H1 (cell line): ENCODE measurements at regions not wholly inside any gene's neighbourhood (a gene's known extent, or its start where the extent isn't known, plus 50 kb on each side); places are given as distances from the start of the nearest gene placed in this dataset.

Experiments
- CTCF ChIA-PET: fragments of 300-600 bp; sonication (Branson Sonifier 250); formaldehyde crosslinking; loops from one replicate; lab custom pipeline; 2021; ENCODE audit not compliant: partially characterized antibody; lab: Charles Lee
- POLR2A ChIA-PET: fragments of 300-600 bp; sonication (Branson Sonifier 250); formaldehyde crosslinking; loops from one replicate; lab custom pipeline; 2021; ENCODE audit warnings: inconsistent platforms; ENCODE audit not compliant: partially characterized antibody; lab: Charles Lee
- DNase-seq, 2 experiments: peaks; one replicate each; pipeline versions ENCODE4 v3.0.0 to v3.0.0-alpha.2; 2010 to 2022; ENCODE audit warnings: low spot score in 2 of 2, low read depth in 1 of 2, mixed read lengths in 1 of 2
- FAIRE-seq: peaks from 2 replicates; lab custom pipeline; 2011; peaks lifted over from hg19 to GRCh38; lab: Jason Lieb, UNC
- H2AFZ ChIP-seq: 2 replicates; pipeline ENCODE4 v1.8.1; 2012; ENCODE audit warnings: low read length, inconsistent platforms
- H2AK5ac ChIP-seq: 2 replicates; pipeline ENCODE4 v1.6.1; 2013; ENCODE audit warnings: low read depth, low read length
- H2BK120ac ChIP-seq: replicated peaks from 2 replicates; pipeline ENCODE3; 2013; ENCODE audit warnings: low read depth, low read length, inconsistent platforms
- H2BK12ac ChIP-seq: 2 replicates; pipeline ENCODE4 v1.6.1; 2013; ENCODE audit warnings: low read depth, low read length
- H2BK15ac ChIP-seq: 2 replicates; pipeline ENCODE4 v1.6.1; 2013; ENCODE audit warnings: low read length
- H2BK20ac ChIP-seq: 2 replicates; pipeline ENCODE4 v1.6.1; 2013; ENCODE audit warnings: low read length
- H2BK5ac ChIP-seq: 2 replicates; pipeline ENCODE4 v1.6.1; 2013; ENCODE audit warnings: low read depth, low read length
- H3K14ac ChIP-seq: 2 replicates; pipeline ENCODE4 v1.6.1; 2013; ENCODE audit warnings: inconsistent platforms; ENCODE audit not compliant: insufficient read length
- H3K18ac ChIP-seq: 2 replicates; pipeline ENCODE4 v1.6.1; 2013; ENCODE audit warnings: low read length; ENCODE audit errors: extremely low read depth
- H3K23ac ChIP-seq: 2 replicates; pipeline ENCODE4 v1.6.1; 2013; ENCODE audit warnings: inconsistent platforms; ENCODE audit not compliant: insufficient read length
- H3K23me2 ChIP-seq: 2 replicates; pipeline ENCODE4 v1.6.1; 2013; ENCODE audit warnings: low read depth, low read length
- H3K27ac ChIP-seq: 2 replicates; pipeline ENCODE4 v1.6.1; 2011; ENCODE audit warnings: low read depth, low read length, inconsistent platforms
- H3K27me3 ChIP-seq, 4 experiments: replicated peaks in 1 of 4; 1 replicate in 1 of 4; 2 replicates in 3 of 4; pipeline versions ENCODE4 v1.6.1 to v1.8.1; 2011 to 2013; ENCODE audit warnings: low read length in 3 of 4, mild to moderate bottlenecking in 3 of 4, inconsistent platforms in 2 of 4, mixed read lengths in 2 of 4, moderate library complexity in 1 of 4; ENCODE audit not compliant: control insufficient read depth in 3 of 4, insufficient read depth in 3 of 4; ENCODE audit errors: extremely low read depth in 1 of 4
- H3K36me3 ChIP-seq, 4 experiments: 2 replicates each; pipeline versions ENCODE4 v1.6.1 to v1.8.1; 2011 to 2013; ENCODE audit warnings: mild to moderate bottlenecking in 4 of 4, low read length in 3 of 4, moderate library complexity in 2 of 4, control low read depth in 1 of 4, inconsistent platforms in 1 of 4; ENCODE audit not compliant: insufficient read depth in 4 of 4, control insufficient read depth in 2 of 4
- H3K4ac ChIP-seq: replicated peaks from 2 replicates; pipeline ENCODE3; 2013; ENCODE audit warnings: low read length, low read depth, mixed read lengths, inconsistent platforms; ENCODE audit not compliant: insufficient read length
- H3K4me1 ChIP-seq, 4 experiments: replicated peaks in 1 of 4; 1 replicate in 1 of 4; 2 replicates in 3 of 4; pipeline versions ENCODE4 v1.6.1 to v1.8.1; 2011 to 2013; ENCODE audit warnings: low read length in 3 of 4, inconsistent platforms in 2 of 4, mixed read lengths in 1 of 4; ENCODE audit not compliant: insufficient read depth in 4 of 4, control insufficient read depth in 3 of 4
- H3K4me2 ChIP-seq, 2 experiments: 2 replicates each; pipeline versions ENCODE4 v1.6.1 to v1.8.1; 2011 to 2013; ENCODE audit warnings: low read depth in 2 of 2, low read length in 2 of 2, control low read depth in 1 of 2, inconsistent platforms in 1 of 2, mild to moderate bottlenecking in 1 of 2; ENCODE audit not compliant: insufficient read depth in 1 of 2
- H3K4me3 ChIP-seq, 4 experiments: fragments of 200-600, 300-600 bp in 1 of 4; sonication (generic), shearing (Covaris generic), sonication (Bioruptor Twin) in 1 of 4; 2 replicates each; pipeline versions ENCODE4 v1.5.1 to v1.8.1; 2011 to 2016; ENCODE audit warnings: low read length in 4 of 4, low read depth in 3 of 4, control low read depth in 2 of 4, inconsistent platforms in 2 of 4, mild to moderate bottlenecking in 2 of 4, mixed read lengths in 1 of 4, moderate library complexity in 1 of 4; ENCODE audit not compliant: insufficient read depth in 2 of 4; ENCODE audit errors: extremely low read depth in 1 of 4
- H3K56ac ChIP-seq: replicated peaks from 2 replicates; pipeline ENCODE3; 2013; ENCODE audit warnings: low read depth, mild to moderate bottlenecking, mixed read lengths, low read length, inconsistent platforms; ENCODE audit not compliant: insufficient read length
- H3K79me1 ChIP-seq: 2 replicates; pipeline ENCODE4 v1.6.1; 2013; ENCODE audit warnings: low read depth, low read length, control low read depth
- H3K79me2 ChIP-seq, 2 experiments: 2 replicates each; pipeline versions ENCODE4 v1.6.1 to v1.8.1; 2012 to 2013; ENCODE audit warnings: low read length in 2 of 2, mild to moderate bottlenecking in 2 of 2, inconsistent platforms in 1 of 2; ENCODE audit not compliant: insufficient read depth in 2 of 2, control insufficient read depth in 1 of 2
- H3K9ac ChIP-seq, 4 experiments: replicated peaks in 1 of 4; 1 replicate in 1 of 4; 2 replicates in 3 of 4; pipeline versions ENCODE4 v1.6.1 to v1.8.1; 2011 to 2013; ENCODE audit warnings: low read depth in 3 of 4, low read length in 3 of 4, control low read depth in 2 of 4, mild to moderate bottlenecking in 2 of 4, moderate library complexity in 2 of 4, inconsistent platforms in 1 of 4; ENCODE audit errors: extremely low read depth in 1 of 4
- H3K9me3 ChIP-seq, 2 experiments: 2 replicates each; pipeline versions ENCODE4 v1.6.1 to v1.8.1; 2012 to 2013; ENCODE audit warnings: mild to moderate bottlenecking in 2 of 2, moderate library complexity in 2 of 2, control low read depth in 1 of 2, inconsistent platforms in 1 of 2, low read depth in 1 of 2, low read length in 1 of 2, mixed read lengths in 1 of 2; ENCODE audit not compliant: insufficient read depth in 2 of 2
- H4K20me1 ChIP-seq, 2 experiments: replicated peaks in 1 of 2; 2 replicates each; pipeline versions ENCODE3 to v1.8.1; 2011 to 2013; ENCODE audit warnings: inconsistent platforms in 2 of 2, low read length in 2 of 2, mild to moderate bottlenecking in 1 of 2; ENCODE audit not compliant: insufficient read depth in 2 of 2, control insufficient read depth in 1 of 2
- H4K5ac ChIP-seq: 2 replicates; pipeline ENCODE4 v1.6.1; 2013; ENCODE audit warnings: low read length, low read depth, mixed read lengths, inconsistent platforms; ENCODE audit not compliant: insufficient read length
- H4K8ac ChIP-seq: 2 replicates; pipeline ENCODE4 v1.8.0; 2013; ENCODE audit warnings: mild to moderate bottlenecking, moderate library complexity, low read length, inconsistent platforms; ENCODE audit not compliant: insufficient read depth; ENCODE audit errors: extremely low read depth
- H4K91ac ChIP-seq: replicated peaks from 2 replicates; pipeline ENCODE3; 2013; ENCODE audit warnings: low read length, mixed read lengths, inconsistent platforms; ENCODE audit not compliant: insufficient read length
- ATF3 ChIP-seq: IDR thresholded peaks from 2 replicates; pipeline ENCODE4 v1.6.1; 2011; ENCODE audit warnings: low read depth, mild to moderate bottlenecking, low read length; ENCODE audit not compliant: insufficient read depth
- CHD1 ChIP-seq: IDR thresholded peaks from 2 replicates; pipeline ENCODE4 v1.6.1; 2012; ENCODE audit warnings: low read depth, low read length, improper control_type of control experiment
- CTCF ChIP-seq, 3 experiments: IDR thresholded peaks; 1 replicate in 2 of 3; 2 replicates in 1 of 3; pipeline versions ENCODE4 v1.5.1 to v1.6.1; 2011; ENCODE audit warnings: low read length in 3 of 3, mild to moderate bottlenecking in 3 of 3, inconsistent platforms in 2 of 3, low read depth in 1 of 3, moderate library complexity in 1 of 3; ENCODE audit not compliant: insufficient read depth in 1 of 3; ENCODE audit errors: control extremely low read depth in 1 of 3
- HDAC2 ChIP-seq, 2 experiments: fragments of 300-600 bp in 1 of 2; sonication (generic) in 1 of 2; IDR thresholded peaks; 2 replicates each; pipeline ENCODE4 v1.6.1; 2011 to 2012; ENCODE audit warnings: low read depth in 2 of 2, low read length in 2 of 2, mild to moderate bottlenecking in 2 of 2, moderate library complexity in 2 of 2, borderline replicate concordance in 1 of 2, inconsistent platforms in 1 of 2
- KDM1A ChIP-seq: fragments of 200-600, 300-600 bp; sonication (generic); IDR thresholded peaks from 2 replicates; pipeline ENCODE4 v1.7.1; 2016; ENCODE audit warnings: mild to moderate bottlenecking, low read length, borderline replicate concordance
- KDM4A ChIP-seq: IDR thresholded peaks from one replicate; pipeline ENCODE4 v1.7.1; 2012; ENCODE audit warnings: low read depth, mild to moderate bottlenecking, moderate library complexity, low read length, inconsistent platforms; ENCODE audit not compliant: severe bottlenecking
- KDM5A ChIP-seq: fragments of 200-600 bp; IDR thresholded peaks from 2 replicates; pipeline ENCODE4 v1.7.1; 2012; ENCODE audit warnings: mild to moderate bottlenecking, low read length, inconsistent platforms, mixed read lengths
- NRF1 ChIP-seq: IDR thresholded peaks from 2 replicates; pipeline ENCODE4 v1.6.1; 2011; ENCODE audit warnings: mild to moderate bottlenecking, low read depth, low read length, improper control_type of control experiment
- PHF8 ChIP-seq: fragments of 200-600 bp; sonication (generic); conservative IDR thresholded peaks from 2 replicates; pipeline ENCODE4 v1.7.1; 2012; ENCODE audit warnings: low read depth, mild to moderate bottlenecking, inconsistent platforms, low read length, moderate library complexity
- RXRA ChIP-seq: IDR thresholded peaks from 2 replicates; pipeline ENCODE4 v1.6.1; 2011; ENCODE audit warnings: low read depth, mild to moderate bottlenecking, low read length, moderate library complexity; ENCODE audit not compliant: insufficient read depth
- WGBS, 2 experiments: shearing (Covaris generic) in 1 of 2; methylation state at CpG; one replicate each; pipeline versions ENCODE4 v1.1.6 to v1.1.7; 2013 to 2015; ENCODE audit warnings: low lambda C conversion rate in 2 of 2, mixed read lengths in 2 of 2, inconsistent platforms in 1 of 2, low coverage in 1 of 2, missing lambda C conversion rate in 1 of 2; ENCODE audit not compliant: insufficient replicate concordance in 2 of 2, insufficient coverage in 1 of 2, insufficient read length in 1 of 2; ENCODE audit errors: extremely low coverage in 1 of 2, missing lambda C conversion rate in 1 of 2; 5-methylcytosine and 5-hydroxymethylcytosine counted together

GRCh38 chr9:135391759-135392158 is 87.8 kb upstream of the PPP1R26 start:
- no peak overlapping the region for H3K56ac ChIP-seq
- DNase-seq (no peak), FAIRE-seq (no peak)
- no peak overlapping the region for H3K18ac ChIP-seq
- H3K9ac ChIP-seq, result no peak overlapping the region
- no peak overlapping the region for H3K14ac ChIP-seq
- H2BK20ac ChIP-seq, result no peak overlapping the region
- no peak overlapping the region for H2AFZ ChIP-seq
- H2BK15ac ChIP-seq, result no peak overlapping the region; the same call in 1 of the 2 replicates
- CTCF ChIA-PET, result interaction anchor here (0.6 to 1.1 kb wide), 2 partner anchors 21 to 82 kb away, joined by 3 to 4 read pairs; no protein-coding TSS in a partner anchor
- no peaks in the 10 kb centered on the region for H3K36me3 ChIP-seq
- H2BK12ac ChIP-seq, result 0 out of 2 replicates have a peak overlapping the region, but pooled peaks have one; percentile 5
- H2AK5ac ChIP-seq, result no peak overlapping the region
- no peaks in the 10 kb centered on the region for H4K20me1 ChIP-seq
- 87% methylated on average over 9 of the region's 12 CpGs; no CpG with 5 or more reads in 1 of the 2 experiments for WGBS, 2 experiments
- peak overlapping the region; percentile 53; the same call in 1 of the 2 replicates for H4K8ac ChIP-seq
- no peak overlapping the region for H4K5ac ChIP-seq
- no peaks in the 10 kb centered on the region for H3K79me2 ChIP-seq
- H2BK120ac ChIP-seq, result no peak overlapping the region
- H3K4ac ChIP-seq, result no peak overlapping the region
- H3K4me2 ChIP-seq, result no peak overlapping the region
- no peak overlapping the region for H2BK5ac ChIP-seq
- no peaks in the 10 kb centered on the region for H3K79me1 ChIP-seq
- H3K4me1 ChIP-seq, result peaks cover 0 to 8% (median 1%) of the 10 kb centered on the region in 4 experiments; a peak in 3 of 7 replicates
- peak overlapping the region; percentile 17 for H4K91ac ChIP-seq
- POLR2A ChIA-PET, result no interaction called here
- no peaks in the 10 kb centered on the region; a peak in 1 of 7 replicates for H3K27me3 ChIP-seq
- H3K27ac ChIP-seq, result no peak overlapping the region
- no peak overlapping the region for H3K4me3 ChIP-seq
- peaks cover 5% of the 10 kb centered on the region; the same call in 1 of the 2 replicates for H3K23me2 ChIP-seq
- no peak overlapping the region for H3K23ac ChIP-seq
- peaks cover 18% of the 10 kb centered on the region in 2 experiments for H3K9me3 ChIP-seq
- TF ChIP-seq NRF1, result no peak
- no peak for TF ChIP-seq CTCF (IDR thresholded peaks at IDR 0.05; ENCODE audit: control extremely low read depth in 1 of 3, insufficient read depth in 1 of 3, low read depth in 1 of 3, low read length in 3 of 3)
- TF ChIP-seq KDM1A, result no peak
- TF ChIP-seq HDAC2 (IDR thresholded peaks at IDR 0.05; ENCODE audit: borderline replicate concordance in 1 of 2, low read depth in 2 of 2, low read length in 2 of 2), result no peak
- no peak for TF ChIP-seq ATF3
- TF ChIP-seq KDM5A, result no peak
- TF ChIP-seq KDM4A, result no peak
- TF ChIP-seq CHD1, result no peak
- no peak for TF ChIP-seq PHF8
- TF ChIP-seq RXRA, result no peak
